GM19238 (cell line): ENCODE measurements at regions not wholly inside any gene's neighbourhood (a gene's known extent, or its start where the extent isn't known, plus 50 kb on each side); places are given as distances from the start of the nearest gene placed in this dataset.

ENCODE experiments used
- DNase-seq: peaks from one replicate; pipeline ENCODE4 v3.0.0; 2011; ENCODE audit warnings: low spot score; ENCODE audit not compliant: insufficient read length

DNA sequence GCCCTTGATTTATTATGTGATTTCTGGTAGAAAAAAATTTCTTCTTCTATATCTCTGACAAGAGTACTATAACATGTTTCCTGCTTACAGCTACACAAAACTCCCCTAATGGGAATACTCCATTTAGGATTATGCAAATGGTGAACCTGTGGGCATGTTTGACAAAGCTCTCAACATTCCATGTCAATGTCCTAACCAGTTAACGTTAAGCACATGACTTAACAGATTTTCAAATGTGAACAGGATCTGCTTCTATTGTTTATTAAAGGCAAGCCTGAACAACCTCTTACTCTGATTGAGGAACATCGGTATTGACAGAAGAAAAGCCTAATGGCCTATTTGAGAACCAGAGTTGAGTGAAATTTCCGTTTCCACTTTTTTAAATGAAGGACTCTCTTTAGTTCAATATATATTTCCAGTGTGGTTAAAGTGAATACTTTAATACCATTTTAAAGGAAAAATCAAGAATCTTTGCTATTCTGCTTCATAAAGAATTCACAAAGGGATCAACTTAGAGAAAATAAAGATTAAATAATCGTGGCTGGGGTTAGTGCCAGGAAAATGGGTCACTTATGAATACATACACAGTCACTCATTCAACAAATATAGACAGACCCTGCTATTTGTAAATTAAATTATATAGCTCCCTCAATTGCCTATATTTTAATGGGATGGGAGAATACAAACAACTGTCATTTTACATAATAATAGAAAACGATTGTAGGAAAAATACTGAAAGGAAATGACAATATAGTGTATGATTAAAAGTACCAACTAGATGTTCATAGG lies 300.3 kb upstream of the CBLB start:
- no peak for DNase-seq

DNA sequence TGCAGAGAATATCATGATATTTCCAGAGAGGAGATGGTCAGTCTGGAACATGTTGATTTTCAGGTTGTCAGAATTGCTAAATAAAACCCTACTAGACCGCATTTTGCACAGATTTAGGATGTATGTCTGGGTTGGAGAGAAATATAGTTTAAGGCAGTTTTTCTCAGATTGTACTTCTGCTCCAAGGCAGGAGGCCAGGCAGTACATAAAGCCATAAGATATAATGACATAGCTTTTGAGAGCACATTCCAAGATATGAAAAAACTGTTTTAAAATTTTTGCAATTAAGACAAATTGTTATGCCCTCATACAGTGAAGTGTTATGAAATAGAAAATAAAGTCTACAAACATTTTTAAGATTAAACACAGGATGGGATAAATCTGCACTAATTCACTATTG lies 301.8 kb upstream of the CBLB start:
- DNase-seq = no peak

DNA sequence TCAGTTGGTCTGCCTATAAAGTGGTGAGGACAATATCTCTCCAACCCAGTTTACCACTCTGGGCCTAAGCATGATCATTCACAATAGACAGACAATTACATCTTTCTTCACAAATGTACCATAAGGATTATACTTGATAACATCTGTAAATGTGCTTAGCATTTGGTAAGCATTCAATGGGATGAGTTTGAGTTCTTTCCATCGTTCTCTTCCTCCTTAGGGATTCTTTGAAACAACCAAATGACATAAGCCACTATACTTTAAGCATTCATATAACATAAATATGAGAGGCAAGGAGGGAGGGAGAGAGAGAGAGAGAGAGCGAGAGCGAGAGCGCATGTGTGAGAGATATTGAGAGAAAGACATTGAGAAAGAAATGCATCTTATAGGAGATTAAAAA lies 303.3 kb upstream of the CBLB start:
- no peak for DNase-seq

GRCh38 chr3:106172780-106173179 lies 304.0 kb upstream of the CBLB start:
- DNase-seq = no peak

GRCh38 chr3:106175276-106175675 lies 306.5 kb upstream of the CBLB start:
- no peak for DNase-seq

DNA sequence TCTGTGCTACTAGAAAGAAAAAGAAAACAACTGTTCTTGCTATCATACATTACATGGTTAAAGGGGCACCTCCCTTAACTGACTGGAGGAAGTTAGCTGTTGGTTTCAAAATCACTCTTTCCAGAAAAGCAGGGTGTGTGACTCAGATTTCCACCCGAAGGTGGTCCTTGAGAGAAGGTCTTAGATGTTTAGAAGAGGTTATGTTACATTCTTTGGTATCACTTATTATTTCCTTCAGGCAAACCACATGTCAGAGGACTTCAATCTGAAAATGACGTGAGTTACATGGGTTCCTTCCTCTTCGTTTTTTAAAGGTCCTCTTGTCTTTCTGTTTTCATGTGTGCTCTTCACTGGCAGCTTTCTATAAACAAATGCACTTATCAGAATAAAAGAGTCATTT lies 307.9 kb upstream of the CBLB start:
- no peak for DNase-seq

- DNase-seq = no peak
Observed at GRCh38 chr3:106182950-106183511, 314.2 kb upstream of the CBLB start.

- no peak for DNase-seq
Observed at GRCh38 chr3:106183762-106184391, 315.1 kb upstream of the CBLB start.

DNA sequence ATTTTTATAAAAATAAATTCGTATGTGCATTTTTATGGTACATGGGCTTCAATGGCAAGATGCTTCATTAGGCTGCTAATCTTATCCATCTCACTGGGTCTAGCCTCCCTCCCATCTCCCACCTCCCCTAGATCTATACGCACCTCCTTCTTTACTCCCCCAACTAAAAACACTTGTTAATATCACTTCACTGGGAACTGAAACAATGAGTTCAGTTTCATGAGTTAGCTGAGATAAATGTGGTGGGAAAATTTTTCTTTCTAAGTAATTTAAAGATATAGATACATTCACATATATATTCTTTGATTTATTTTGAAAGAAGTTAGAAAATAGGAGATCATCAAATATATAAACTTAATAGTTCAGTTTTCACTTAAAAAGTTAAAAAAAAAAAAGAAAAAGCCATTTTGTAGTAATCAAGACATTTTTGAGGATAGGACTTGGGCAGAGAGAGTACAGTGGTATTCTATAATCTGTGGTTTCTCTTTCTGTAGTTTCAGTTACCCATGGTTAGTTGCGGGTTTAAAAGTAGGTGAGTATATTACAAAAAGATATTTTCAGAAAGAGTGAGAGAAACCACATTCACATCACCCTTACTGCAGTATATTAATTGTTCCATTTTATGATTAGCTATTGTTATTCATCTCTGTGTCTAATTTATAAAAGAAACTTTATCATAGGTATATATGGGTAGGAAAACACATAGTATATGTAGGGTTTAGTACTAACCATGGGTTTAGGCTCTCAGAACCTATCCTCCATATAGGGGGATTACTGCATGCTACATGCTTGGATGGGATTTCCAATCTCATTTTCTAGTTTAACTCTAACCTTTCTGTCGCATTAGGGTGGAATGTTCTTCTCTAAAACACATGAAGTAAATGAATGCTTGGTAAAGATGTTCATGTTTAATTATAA lies 316.0 kb upstream of the CBLB start:
- no peak for DNase-seq

- no peak for DNase-seq
Observed at GRCh38 chr3:106185949-106186348, 317.1 kb upstream of the CBLB start.

DNA sequence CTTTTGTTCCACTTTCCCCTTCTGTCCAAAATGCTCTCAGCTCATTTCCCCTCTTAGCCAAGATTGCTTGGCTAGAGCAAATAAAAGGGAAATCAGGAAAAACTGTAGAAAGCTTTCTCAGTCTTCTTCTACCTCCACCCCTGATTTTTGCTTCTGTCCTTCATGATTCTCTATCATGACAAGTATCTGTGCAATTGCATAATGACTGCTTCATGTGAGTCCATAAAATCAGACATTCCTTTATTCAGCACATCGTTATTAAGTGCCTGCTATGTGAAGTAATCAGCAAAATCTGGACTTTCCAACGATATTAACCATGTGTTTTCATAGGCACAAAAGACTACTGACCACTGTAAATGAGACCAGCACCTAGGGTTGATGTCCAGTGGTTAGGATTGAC lies 321.5 kb upstream of the CBLB start:
- no peak for DNase-seq

- DNase-seq = no peak
Observed at GRCh38 chr3:106191211-106191610, 322.4 kb upstream of the CBLB start.

- no peak for DNase-seq
Observed at GRCh38 chr3:106191913-106192312, 323.1 kb upstream of the CBLB start.

- no peak for DNase-seq
Observed at GRCh38 chr3:106193876-106194275, 325.1 kb upstream of the CBLB start.

GRCh38 chr3:106194726-106195125 lies 325.9 kb upstream of the CBLB start:
- no peak for DNase-seq

DNA sequence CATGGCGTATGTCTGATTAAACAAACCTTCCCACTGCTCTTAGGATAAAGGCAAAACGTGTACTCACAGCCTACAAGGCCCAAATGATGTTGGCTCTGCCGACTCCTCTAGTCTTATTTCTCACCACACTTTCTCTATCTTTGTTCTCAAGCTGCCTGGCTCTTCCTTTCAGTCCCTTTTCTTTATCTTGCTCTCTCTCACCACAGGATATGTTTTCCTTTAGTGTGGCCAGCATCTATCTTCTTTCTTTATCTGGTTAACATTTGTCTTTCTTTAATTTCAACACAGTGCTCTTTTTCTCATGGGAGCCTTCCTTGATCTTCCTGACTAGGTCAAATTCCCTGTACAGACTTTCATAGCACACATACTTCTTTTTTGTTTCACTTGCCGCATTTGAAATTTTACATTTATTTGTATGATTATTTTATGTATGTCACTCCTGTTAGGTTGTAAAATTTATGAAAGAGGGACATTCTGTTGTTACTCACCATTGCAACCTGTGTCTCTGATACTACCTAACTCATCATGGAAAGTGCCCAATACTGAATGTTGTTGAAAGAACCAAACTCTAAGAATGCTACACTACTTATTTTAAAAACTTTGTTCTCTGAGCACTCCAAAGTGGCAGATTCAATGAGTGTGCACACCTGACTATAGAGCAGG lies 328.9 kb upstream of the CBLB start:
- no peak for DNase-seq

- DNase-seq = no peak
Observed at GRCh38 chr3:106204160-106204868, 335.5 kb upstream of the CBLB start.

DNA sequence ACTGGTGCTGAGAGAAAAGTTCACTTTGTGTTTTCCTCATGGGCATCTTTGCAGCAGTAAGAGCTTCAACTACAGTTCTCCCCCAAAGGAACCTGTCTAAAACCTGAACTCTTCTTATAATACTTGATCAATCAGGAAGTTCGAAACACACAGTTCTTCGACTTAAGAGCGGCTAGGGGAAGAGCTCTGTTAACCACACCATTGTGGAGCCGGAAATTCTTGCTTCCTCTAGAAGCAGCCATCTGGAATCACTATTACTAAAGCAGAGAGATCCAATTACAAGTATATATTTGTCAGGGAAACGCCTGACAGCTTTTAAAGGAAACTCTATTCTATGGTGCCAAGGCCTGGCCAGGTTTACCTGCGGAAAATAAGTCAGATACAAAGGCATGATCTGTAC lies 337.3 kb upstream of the CBLB start:
- DNase-seq = no peak

DNA sequence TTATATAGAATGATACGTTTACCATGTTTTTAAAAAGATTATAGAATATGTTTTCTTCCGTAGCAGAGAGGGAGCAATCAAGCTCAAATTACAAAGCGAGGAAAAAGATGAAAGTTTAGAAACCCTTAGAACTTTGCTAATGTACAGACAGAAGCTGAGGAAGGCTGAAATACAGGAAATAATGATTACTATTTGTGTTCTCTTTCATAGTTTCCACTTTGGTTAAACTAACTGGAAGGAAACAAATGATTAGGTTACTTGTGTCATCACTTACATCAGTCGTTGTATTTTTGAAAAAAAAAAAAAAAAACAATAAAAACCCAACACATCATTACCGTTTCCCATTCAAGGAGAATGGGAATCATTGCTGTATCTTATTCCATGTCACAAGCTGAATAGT lies 337.8 kb upstream of the CBLB start:
- no peak for DNase-seq

- no peak for DNase-seq
Observed at GRCh38 chr3:106208251-106208650, 339.4 kb upstream of the CBLB start.

- DNase-seq = no peak
Observed at GRCh38 chr3:106208967-106209366, 340.2 kb upstream of the CBLB start.
